NK-92 treated with Interleukin-12 subunit alpha and Interleukin-12 subunit beta, amount 100 ng/mL, for 24 hours (cell line): ENCODE measurements at regions not wholly inside any gene's neighbourhood (a gene's known extent, or its start where the extent isn't known, plus 50 kb on each side); places are given as distances from the start of the nearest gene placed in this dataset.

ENCODE experiments used
- DNase-seq: peaks from one replicate; lab custom pipeline; 2025; lab: John Stamatoyannopoulos, UW

GRCh38 chr18:78601349-78601748 is 378.3 kb upstream of the SALL3 start:
- no peak for DNase-seq

- no peak for DNase-seq
These were observed 377.7 kb upstream of the SALL3 start for GRCh38 chr18:78601923-78602322.

GRCh38 chr18:78602430-78602829 is 377.2 kb upstream of the SALL3 start:
- DNase-seq = no peak

- DNase-seq = no peak
These were observed 376.3 kb upstream of the SALL3 start for GRCh38 chr18:78603102-78603983.

- DNase-seq = no peak
These were observed 374.4 kb upstream of the SALL3 start for GRCh38 chr18:78605255-78605654.

- DNase-seq = no peak
These were observed 372.4 kb upstream of the SALL3 start for GRCh38 chr18:78607221-78607620.

- no peak for DNase-seq
These were observed 371.8 kb upstream of the SALL3 start for GRCh38 chr18:78607784-78608183.

- DNase-seq = no peak
These were observed 369.4 kb upstream of the SALL3 start for GRCh38 chr18:78610179-78610578.

- DNase-seq = no peak
These were observed 368.3 kb upstream of the SALL3 start for GRCh38 chr18:78611201-78611800.

- DNase-seq = no peak
These were observed 367.7 kb upstream of the SALL3 start for GRCh38 chr18:78611869-78612268.

- no peak for DNase-seq
These were observed 367.3 kb upstream of the SALL3 start for GRCh38 chr18:78612318-78612717.

GRCh38 chr18:78612801-78613200 is 366.8 kb upstream of the SALL3 start:
- no peak for DNase-seq

GRCh38 chr18:78618726-78619125 is 360.9 kb upstream of the SALL3 start:
- no peak for DNase-seq

GRCh38 chr18:78619854-78620253 is 359.8 kb upstream of the SALL3 start:
- DNase-seq = no peak

GRCh38 chr18:78620326-78620725 is 359.3 kb upstream of the SALL3 start:
- DNase-seq = no peak

- DNase-seq = no peak
These were observed 358.4 kb upstream of the SALL3 start for GRCh38 chr18:78621141-78621755.

GRCh38 chr18:78622251-78622906 is 357.2 kb upstream of the SALL3 start:
- DNase-seq = no peak

GRCh38 chr18:78622907-78623541 is 356.6 kb upstream of the SALL3 start:
- DNase-seq = no peak

GRCh38 chr18:78624646-78625279 is 354.9 kb upstream of the SALL3 start:
- DNase-seq = no peak

GRCh38 chr18:78625847-78626246 is 353.8 kb upstream of the SALL3 start:
- no peak for DNase-seq

- no peak for DNase-seq
These were observed 351.9 kb upstream of the SALL3 start for GRCh38 chr18:78627551-78628346.
